A673 (cell line): ENCODE measurements at regions not wholly inside any gene's neighbourhood (a gene's known extent, or its start where the extent isn't known, plus 50 kb on each side); places are given as distances from the start of the nearest gene placed in this dataset.

ENCODE experiments used
- CTCF ChIP-seq: fragments of 300-800, 200-600 bp; sonication (generic); conservative IDR thresholded peaks from 2 replicates; pipeline ENCODE4 v1.5.1; 2017; ENCODE audit warnings: low read depth, mild to moderate bottlenecking, antibody characterized with exemption, low read length, moderate library complexity, mixed read lengths
- EZH2 ChIP-seq: fragments of 200-600 bp; sonication (generic); IDR thresholded peaks from 2 replicates; pipeline ENCODE4 v1.6.1; 2017; ENCODE audit warnings: borderline replicate concordance, low read depth, mild to moderate bottlenecking, mixed read lengths, antibody characterized with exemption, low read length; ENCODE audit not compliant: poor library complexity, severe bottlenecking

- TF ChIP-seq CTCF (no peak), EZH2 (no peak)
Observed at GRCh38 chr6:112886415-112886814, 539.3 kb downstream of the RFPL4B start.
